Cardiac muscle cell (in vitro differentiated cells and primary cell): ENCODE measurements at regions not wholly inside any gene's neighbourhood (a gene's known extent, or its start where the extent isn't known, plus 50 kb on each side); places are given as distances from the start of the nearest gene placed in this dataset.
"Not testable (repeated sequence)": the region's sequence is repeated elsewhere in the genome, so short reads cannot be mapped to it uniquely, and the experiment has no call there.

Source experiments
- DNase-seq, 2 donors: peaks; one replicate each; pipeline versions ENCODE4 v3.0.0 to v3.0.0-alpha.2; 2010 to 2017; ENCODE audit warnings: low read depth in 1 of 2, low spot score in 1 of 2
- H3K27ac ChIP-seq: fragments of 200-600 bp; sonication (generic); 2 replicates; pipeline ENCODE4 v1.5.1; 2016
- H3K27me3 ChIP-seq: fragments of 200-600 bp; sonication (generic); 2 replicates; pipeline ENCODE4 v1.6.0; 2016; ENCODE audit warnings: control low read depth
- H3K36me3 ChIP-seq: fragments of 200-600 bp; sonication (generic); 2 replicates; pipeline ENCODE4 v1.5.1; 2016; ENCODE audit warnings: control low read depth
- H3K4me1 ChIP-seq: fragments of 200-600 bp; sonication (generic); 2 replicates; pipeline ENCODE4 v1.8.1; 2017; ENCODE audit warnings: low read depth, mild to moderate bottlenecking, mixed run types
- H3K4me3 ChIP-seq: fragments of 200-600 bp; sonication (generic); 2 replicates; pipeline ENCODE4 v1.5.1; 2016; ENCODE audit warnings: mild to moderate bottlenecking
- H3K9me3 ChIP-seq: fragments of 200-600 bp; sonication (generic); 2 replicates; pipeline ENCODE4 v1.5.1; 2017; ENCODE audit warnings: low read depth, mild to moderate bottlenecking, control low read depth
- CTCF ChIP-seq: IDR thresholded peaks from 2 replicates; pipeline ENCODE4 v1.5.1; 2012; ENCODE audit warnings: low read depth, mild to moderate bottlenecking, low read length

- H3K9me3 ChIP-seq, result no peaks in the 10 kb centered on the region
Observed at GRCh38 chr2:228372212-228372611, 190.7 kb upstream of the SPHKAP start.

DNA sequence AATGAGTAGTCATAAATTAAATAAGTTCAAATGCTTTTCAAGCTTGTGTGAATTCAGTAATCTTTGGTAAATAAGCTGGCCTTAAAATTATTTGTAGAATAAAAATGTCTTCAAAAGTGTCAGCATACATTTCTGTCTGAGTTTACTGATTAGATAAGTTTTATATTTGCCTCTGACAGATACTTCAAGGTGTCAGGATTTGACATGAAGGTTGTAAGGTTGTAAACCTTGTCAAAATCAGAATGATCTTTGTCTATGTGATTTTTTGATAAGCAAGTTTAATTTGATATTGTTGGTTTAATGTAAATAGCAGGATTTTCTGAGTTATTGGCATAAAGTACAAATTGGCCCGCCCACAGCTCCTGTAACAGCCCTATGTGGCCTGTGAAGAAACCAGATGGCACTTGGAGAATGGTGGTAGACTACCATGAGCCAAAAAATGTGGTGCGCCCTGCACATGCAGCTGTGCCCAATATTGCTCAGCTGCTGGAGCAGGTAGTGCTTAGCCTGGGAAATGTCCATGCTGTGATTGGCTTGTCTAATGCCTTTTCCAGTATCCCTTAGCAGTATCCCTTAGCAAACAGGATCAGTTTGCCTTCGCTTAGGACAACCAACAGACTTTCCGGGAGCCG is 188.0 kb upstream of the SPHKAP start:
- Histone ChIP-seq H3K36me3 (no peaks in the 10 kb centered on the region), H3K27me3 (no peaks in the 10 kb centered on the region), H3K4me3 (no peak overlapping the region), H3K9me3 (no peaks in the 10 kb centered on the region), H3K27ac (no peak overlapping the region), H3K4me1 (no peaks in the 10 kb centered on the region)
- no peak for DNase-seq
- no peak for TF ChIP-seq CTCF

More at GRCh38 chr2:228372212-228372611, 190.7 kb upstream of the SPHKAP start:
- no peaks in the 10 kb centered on the region for H3K36me3 ChIP-seq
- no peak overlapping the region for H3K4me3 ChIP-seq
- TF ChIP-seq CTCF, result no peak
- DNase-seq, result no peak
- H3K27ac ChIP-seq, result no peak overlapping the region
- H3K4me1 ChIP-seq, result peaks cover 5% of the 10 kb centered on the region
- H3K27me3 ChIP-seq, result no peaks in the 10 kb centered on the region

DNA sequence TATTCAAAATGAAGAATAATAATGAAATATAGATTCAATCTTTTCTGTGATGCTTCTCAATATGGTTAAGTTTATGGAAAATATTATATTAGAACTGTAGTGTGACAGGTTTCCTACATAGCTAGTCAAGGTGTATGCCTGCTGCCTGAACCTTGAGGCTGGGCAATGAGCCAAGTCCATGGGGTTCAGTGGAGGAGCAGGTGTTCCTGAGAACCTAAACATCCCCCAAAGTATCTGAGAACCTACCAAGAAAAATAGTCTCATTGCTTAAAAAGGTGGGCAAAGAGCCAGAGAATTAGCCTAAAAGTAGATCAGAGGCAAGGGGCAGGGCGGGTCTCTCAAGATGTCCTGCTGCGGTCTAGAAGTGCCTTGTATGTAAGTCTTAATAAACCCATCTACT is 185.9 kb upstream of the SPHKAP start:
- no peak for DNase-seq
- H3K27ac ChIP-seq, result no peak overlapping the region
- no peak for TF ChIP-seq CTCF
- no peaks in the 10 kb centered on the region for H3K9me3 ChIP-seq
- H3K27me3 ChIP-seq, result no peaks in the 10 kb centered on the region
- H3K4me3 ChIP-seq, result no peak overlapping the region
- H3K4me1 ChIP-seq, result no peaks in the 10 kb centered on the region
- H3K36me3 ChIP-seq, result no peaks in the 10 kb centered on the region

GRCh38 chr2:228359473-228359872 is 178.0 kb upstream of the SPHKAP start:
- no peak overlapping the region for H3K4me3 ChIP-seq
- H3K27me3 ChIP-seq, result no peaks in the 10 kb centered on the region
- no peak for DNase-seq
- no peaks in the 10 kb centered on the region for H3K36me3 ChIP-seq
- TF ChIP-seq CTCF, result no peak
- no peak overlapping the region for H3K27ac ChIP-seq
- no peaks in the 10 kb centered on the region for H3K9me3 ChIP-seq
- H3K4me1 ChIP-seq, result no peaks in the 10 kb centered on the region

GRCh38 chr2:228355897-228356296 is 174.4 kb upstream of the SPHKAP start:
- H3K4me3 ChIP-seq, result no peak overlapping the region
- no peaks in the 10 kb centered on the region for H3K27me3 ChIP-seq
- peaks cover 2% of the 10 kb centered on the region for H3K4me1 ChIP-seq
- H3K27ac ChIP-seq, result no peak overlapping the region
- H3K36me3 ChIP-seq, result no peaks in the 10 kb centered on the region
- no peaks in the 10 kb centered on the region for H3K9me3 ChIP-seq
- no peak for TF ChIP-seq CTCF
- no peak for DNase-seq

- H3K36me3 ChIP-seq, H3K27ac ChIP-seq, H3K9me3 ChIP-seq, H3K27me3 ChIP-seq, H3K4me3 ChIP-seq, DNase-seq: not testable (repeated sequence)
- peaks cover 22% of the 10 kb centered on the region for H3K4me1 ChIP-seq
Observed at GRCh38 chr2:228352980-228353379, 171.5 kb upstream of the SPHKAP start.
